HCT116 (cell line): ENCODE measurements at regions not wholly inside any gene's neighbourhood (a gene's known extent, or its start where the extent isn't known, plus 50 kb on each side); places are given as distances from the start of the nearest gene placed in this dataset.

Experiments
- ATAC-seq: fragments of 200-7000 bp; cut with Tn5 transposase; 2 replicates; pipeline ENCODE4 v1.9.1; 2020; ENCODE audit warnings: mild to moderate bottlenecking, moderate library complexity
- BruUV-seq: library from RNA; stranded (reverse); fragments of 400-500 nt; replicated peaks from 2 replicates; lab custom pipeline; 2021; lab: Mats Ljungman, UMichigan
- CTCF ChIA-PET: fragments of 300-600 bp; sonication (Branson Sonifier 250); formaldehyde crosslinking; loops from one replicate; lab custom pipeline; 2021; ENCODE audit warnings: antibody characterized with exemption; lab: Charles Lee
- POLR2A ChIA-PET: fragments of 300-600, 350-600 bp; sonication (Branson Sonifier 250); formaldehyde crosslinking; loops from one replicate; lab custom pipeline; 2021; ENCODE audit warnings: antibody characterized with exemption; lab: Charles Lee
- RAD21 ChIA-PET, 2 experiments: fragments of 300-600 bp; sonication (Branson Sonifier 250); formaldehyde crosslinking; loops; one replicate each; lab custom pipeline; 2023; ENCODE audit warnings: low total read pairs in 2 of 2; ENCODE audit not compliant: uncharacterized antibody in 2 of 2, unreplicated experiment in 2 of 2, low non-redundant PET in 1 of 2; lab: Charles Lee
- DNase-seq: peaks from one replicate; pipeline ENCODE4 v3.0.0-alpha.2; 2010; ENCODE audit warnings: low read depth, low spot score
- H2AFZ ChIP-seq: fragments of 200-600 bp; shearing (Covaris generic), sonication (generic); 2 replicates; pipeline ENCODE4 v1.6.1; 2017; ENCODE audit warnings: low read depth, mixed run types, mixed read lengths, antibody characterized with exemption, low read length; ENCODE audit not compliant: poor library complexity, severe bottlenecking
- H3K27ac ChIP-seq: 2 replicates; pipeline ENCODE4 v1.5.1; 2012; ENCODE audit warnings: low read depth, low read length
- H3K27me3 ChIP-seq: fragments of 200-600 bp; sonication (generic); 2 replicates; pipeline ENCODE4 v1.6.1; 2016; ENCODE audit warnings: mixed run types, low read length, mixed read lengths; ENCODE audit not compliant: insufficient read depth
- H3K36me3 ChIP-seq, 2 experiments: fragments of 200-500 bp in 1 of 2; fragments of 200-600 bp in 1 of 2; sonication (Bioruptor generic) in 1 of 2; sonication (generic) in 1 of 2; 2 replicates each; pipeline versions ENCODE4 v1.5.1 to v1.6.1; 2014 to 2016; ENCODE audit warnings: low read length in 2 of 2, inconsistent platforms in 1 of 2, mixed read lengths in 1 of 2, mixed run types in 1 of 2; ENCODE audit not compliant: insufficient read depth in 2 of 2, control insufficient read depth in 1 of 2
- H3K4me1 ChIP-seq, 2 experiments: fragments of 200-600 bp in 1 of 2; sonication (generic) in 1 of 2; 2 replicates each; pipeline versions ENCODE4 v1.5.1 to v1.6.1; 2012 to 2017; ENCODE audit warnings: low read length in 2 of 2, inconsistent platforms in 1 of 2, mild to moderate bottlenecking in 1 of 2, mixed read lengths in 1 of 2, mixed run types in 1 of 2, moderate library complexity in 1 of 2; ENCODE audit not compliant: insufficient read depth in 2 of 2, control insufficient read depth in 1 of 2
- H3K4me2 ChIP-seq: fragments of 200-600 bp; sonication (generic); 2 replicates; pipeline ENCODE4 v1.6.1; 2017; ENCODE audit warnings: mixed run types, low read length, mixed read lengths
- H3K4me3 ChIP-seq, 2 experiments: fragments of 200-600 bp in 1 of 2; sonication (generic) in 1 of 2; replicated peaks in 1 of 2; 2 replicates each; pipeline ENCODE4 v1.5.1; 2011 to 2016; ENCODE audit warnings: low read length in 2 of 2, control low read depth in 1 of 2, low read depth in 1 of 2, mild to moderate bottlenecking in 1 of 2, mixed read lengths in 1 of 2, mixed run types in 1 of 2
- H3K79me2 ChIP-seq: fragments of 200-600 bp; sonication (generic); 2 replicates; pipeline ENCODE4 v1.6.1; 2017; ENCODE audit warnings: mild to moderate bottlenecking, mixed run types, low read length, moderate library complexity, mixed read lengths; ENCODE audit not compliant: insufficient read depth
- H3K9ac ChIP-seq: fragments of 200-600 bp; sonication (generic); 2 replicates; pipeline ENCODE4 v1.6.1; 2016; ENCODE audit warnings: low read length, mixed read lengths
- H3K9me2 ChIP-seq: fragments of 200-600 bp; sonication (generic), shearing (Covaris generic); 2 replicates; pipeline ENCODE4 v1.6.1; 2017; ENCODE audit warnings: mixed run types, mild to moderate bottlenecking, moderate library complexity; ENCODE audit not compliant: insufficient read depth
- H3K9me3 ChIP-seq, 2 experiments: fragments of 200-500 bp in 1 of 2; fragments of 200-600 bp in 1 of 2; sonication (Bioruptor generic) in 1 of 2; sonication (generic) in 1 of 2; 2 replicates each; pipeline ENCODE4 v1.6.1; 2014 to 2017; ENCODE audit warnings: low read length in 2 of 2, mixed read lengths in 2 of 2, inconsistent platforms in 1 of 2, low read depth in 1 of 2, mild to moderate bottlenecking in 1 of 2, mixed run types in 1 of 2, moderate library complexity in 1 of 2; ENCODE audit not compliant: control insufficient read depth in 1 of 2, insufficient read depth in 1 of 2
- H4K20me1 ChIP-seq: fragments of 200-600 bp; sonication (generic), shearing (Covaris generic); 2 replicates; pipeline ENCODE4 v1.6.1; 2017; ENCODE audit warnings: mixed run types, mild to moderate bottlenecking, moderate library complexity; ENCODE audit not compliant: insufficient read depth
- CBX3 ChIP-seq: IDR thresholded peaks from 2 replicates; pipeline ENCODE4 v1.6.1; 2012; ENCODE audit warnings: low read depth
- EGR1 ChIP-seq: IDR thresholded peaks from 2 replicates; pipeline ENCODE4 v1.6.1; 2012; ENCODE audit warnings: low read depth
- ELF1 ChIP-seq: IDR thresholded peaks from 2 replicates; pipeline ENCODE4 v1.6.1; 2012; ENCODE audit warnings: low read depth, borderline replicate concordance
- EZH2phosphoT487 ChIP-seq: fragments of 200-600 bp; IDR thresholded peaks from 2 replicates; pipeline ENCODE4 v1.6.1; 2018; ENCODE audit warnings: antibody characterized with exemption, borderline replicate concordance
- JUND ChIP-seq: IDR thresholded peaks from 2 replicates; pipeline ENCODE4 v1.6.1; 2012
- POLR2A ChIP-seq: IDR thresholded peaks from 2 replicates; pipeline ENCODE4 v1.7.0; 2011; ENCODE audit warnings: borderline replicate concordance; ENCODE audit not compliant: insufficient read depth, insufficient read length; ENCODE audit errors: extremely low read depth
- SIN3A ChIP-seq: IDR thresholded peaks from 2 replicates; pipeline ENCODE4 v1.6.1; 2012; ENCODE audit warnings: low read depth
- SP1 ChIP-seq: IDR thresholded peaks from 2 replicates; pipeline ENCODE4 v1.6.1; 2012; ENCODE audit warnings: low read depth
- SRF ChIP-seq: IDR thresholded peaks from 2 replicates; pipeline ENCODE4 v1.6.1; 2012; ENCODE audit warnings: low read depth
- TCF7L2 ChIP-seq: IDR thresholded peaks from 2 replicates; pipeline ENCODE4 v1.7.0; 2011; ENCODE audit warnings: borderline replicate concordance, inconsistent platforms; ENCODE audit not compliant: insufficient read depth, insufficient read length; ENCODE audit errors: extremely low read depth
- YY1 ChIP-seq: IDR thresholded peaks from 2 replicates; pipeline ENCODE4 v1.6.1; 2011; ENCODE audit warnings: low read length, low read depth, moderate library complexity, mild to moderate bottlenecking; ENCODE audit not compliant: insufficient replicate concordance; ENCODE audit errors: extremely low read depth
- ZFX ChIP-seq: fragments of 450-650 bp; IDR thresholded peaks from 2 replicates; pipeline ENCODE4 v1.6.1; 2017
- ZNF274 ChIP-seq: fragments of 200-500 bp; sonication (Bioruptor generic); IDR thresholded peaks from 2 replicates; pipeline ENCODE4 v1.6.1; 2014; ENCODE audit warnings: mild to moderate bottlenecking, low read depth, low read length, inconsistent platforms
- intact Hi-C: fragments of 100-400 bp; cut with micrococcal nuclease; formaldehyde crosslinking; loops from 2 replicates; pipeline ENCODE4 v1.10.0; 2022
- TF ChIP-seq, protein P1 (sequence below): IDR thresholded peaks from 2 replicates; pipeline ENCODE4 v1.6.1; 2012
- TF ChIP-seq, protein P2 (sequence below): IDR thresholded peaks from 2 replicates; pipeline ENCODE4 v1.6.1; 2012
- TF ChIP-seq, protein P3 (sequence below): IDR thresholded peaks from 2 replicates; pipeline ENCODE4 v1.6.1; 2012; ENCODE audit warnings: low read depth

DNA sequence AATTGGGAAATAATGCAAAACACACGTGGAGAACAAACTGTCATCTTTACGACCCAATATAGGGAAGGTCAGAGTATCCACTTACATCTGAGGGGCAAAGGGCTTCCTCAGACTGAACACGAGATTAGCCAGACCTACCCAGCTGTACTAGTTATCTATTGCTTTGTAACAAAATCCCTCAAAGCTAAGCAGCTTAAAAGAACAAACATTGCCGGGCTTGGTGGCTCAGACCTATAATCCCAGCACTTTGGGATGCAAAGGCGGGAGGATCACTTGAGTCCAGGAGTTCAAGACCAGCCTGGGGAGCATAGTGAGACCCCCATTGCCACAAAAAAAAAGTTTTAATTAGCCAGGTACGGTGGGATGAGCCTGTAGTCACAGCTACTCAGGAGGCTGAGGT lies 262.8 kb downstream of the LTN1 start:
- H3K36me3 ChIP-seq = no peaks in the 10 kb centered on the region
- intact Hi-C loops = no loop called here
- H3K79me2 ChIP-seq = no peaks in the 10 kb centered on the region
- DNase-seq (no peak), ATAC-seq (no peak)
- H3K4me2 ChIP-seq = no peak overlapping the region
- no peak overlapping the region for H3K4me3 ChIP-seq
- H3K9ac ChIP-seq = no peak overlapping the region
- no peak overlapping the region for H3K27ac ChIP-seq
- H4K20me1 ChIP-seq = no peaks in the 10 kb centered on the region
- no peaks in the 10 kb centered on the region for H3K9me2 ChIP-seq
- RAD21 ChIA-PET = no interaction called here
- no peaks in the 10 kb centered on the region for H3K9me3 ChIP-seq
- no peaks in the 10 kb centered on the region for H3K4me1 ChIP-seq
- no peak overlapping the region for H2AFZ ChIP-seq
- CTCF ChIA-PET = no interaction called here
- no TSS peak for BruUV-seq
- POLR2A ChIA-PET = no interaction called here
- no peaks in the 10 kb centered on the region for H3K27me3 ChIP-seq
- TF ChIP-seq YY1 (no peak), ELF1 (no peak), SP1 (no peak), TCF7L2 (no peak), SIN3A (no peak), POLR2A (no peak), CBX3 (no peak), ZNF274 (no peak), EZH2phosphoT487 (no peak), ZFX (no peak), SRF (no peak), JUND (no peak), EGR1 (no peak)
- TF ChIP-seq, protein P1, sequence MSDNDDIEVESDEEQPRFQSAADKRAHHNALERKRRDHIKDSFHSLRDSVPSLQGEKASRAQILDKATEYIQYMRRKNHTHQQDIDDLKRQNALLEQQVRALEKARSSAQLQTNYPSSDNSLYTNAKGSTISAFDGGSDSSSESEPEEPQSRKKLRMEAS = no peak
- TF ChIP-seq, protein P2, sequence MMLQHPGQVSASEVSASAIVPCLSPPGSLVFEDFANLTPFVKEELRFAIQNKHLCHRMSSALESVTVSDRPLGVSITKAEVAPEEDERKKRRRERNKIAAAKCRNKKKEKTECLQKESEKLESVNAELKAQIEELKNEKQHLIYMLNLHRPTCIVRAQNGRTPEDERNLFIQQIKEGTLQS = no peak
- TF ChIP-seq, protein P3, sequence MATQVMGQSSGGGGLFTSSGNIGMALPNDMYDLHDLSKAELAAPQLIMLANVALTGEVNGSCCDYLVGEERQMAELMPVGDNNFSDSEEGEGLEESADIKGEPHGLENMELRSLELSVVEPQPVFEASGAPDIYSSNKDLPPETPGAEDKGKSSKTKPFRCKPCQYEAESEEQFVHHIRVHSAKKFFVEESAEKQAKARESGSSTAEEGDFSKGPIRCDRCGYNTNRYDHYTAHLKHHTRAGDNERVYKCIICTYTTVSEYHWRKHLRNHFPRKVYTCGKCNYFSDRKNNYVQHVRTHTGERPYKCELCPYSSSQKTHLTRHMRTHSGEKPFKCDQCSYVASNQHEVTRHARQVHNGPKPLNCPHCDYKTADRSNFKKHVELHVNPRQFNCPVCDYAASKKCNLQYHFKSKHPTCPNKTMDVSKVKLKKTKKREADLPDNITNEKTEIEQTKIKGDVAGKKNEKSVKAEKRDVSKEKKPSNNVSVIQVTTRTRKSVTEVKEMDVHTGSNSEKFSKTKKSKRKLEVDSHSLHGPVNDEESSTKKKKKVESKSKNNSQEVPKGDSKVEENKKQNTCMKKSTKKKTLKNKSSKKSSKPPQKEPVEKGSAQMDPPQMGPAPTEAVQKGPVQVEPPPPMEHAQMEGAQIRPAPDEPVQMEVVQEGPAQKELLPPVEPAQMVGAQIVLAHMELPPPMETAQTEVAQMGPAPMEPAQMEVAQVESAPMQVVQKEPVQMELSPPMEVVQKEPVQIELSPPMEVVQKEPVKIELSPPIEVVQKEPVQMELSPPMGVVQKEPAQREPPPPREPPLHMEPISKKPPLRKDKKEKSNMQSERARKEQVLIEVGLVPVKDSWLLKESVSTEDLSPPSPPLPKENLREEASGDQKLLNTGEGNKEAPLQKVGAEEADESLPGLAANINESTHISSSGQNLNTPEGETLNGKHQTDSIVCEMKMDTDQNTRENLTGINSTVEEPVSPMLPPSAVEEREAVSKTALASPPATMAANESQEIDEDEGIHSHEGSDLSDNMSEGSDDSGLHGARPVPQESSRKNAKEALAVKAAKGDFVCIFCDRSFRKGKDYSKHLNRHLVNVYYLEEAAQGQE = no peak
